Naive thymus-derived CD4-positive, alpha-beta T cell (primary cell): ENCODE measurements at regions not wholly inside any gene's neighbourhood (a gene's known extent, or its start where the extent isn't known, plus 50 kb on each side); places are given as distances from the start of the nearest gene placed in this dataset.

Experiments
- ATAC-seq: fragments of 150-1000 bp; cut with Tn5 transposase; 2 replicates; pipeline ENCODE4 v1.10.0; 2021; ENCODE audit warnings: mild to moderate bottlenecking, moderate library complexity
- CTCF ChIA-PET: fragments of 350-600 bp; sonication (Branson Sonifier 250); formaldehyde crosslinking; loops from one replicate; lab custom pipeline; 2021; ENCODE audit warnings: antibody characterized with exemption; lab: Charles Lee
- POLR2A ChIA-PET: fragments of 350-600 bp; sonication (Branson Sonifier 250); formaldehyde crosslinking; loops from one replicate; lab custom pipeline; 2021; ENCODE audit warnings: antibody characterized with exemption, inconsistent platforms; lab: Charles Lee
- DNase-seq, 9 donors: peaks; one replicate each; pipeline versions ENCODE4 v3.0.0 to v3.0.0-alpha.2; 2020 to 2022; ENCODE audit warnings: mixed read lengths in 1 of 9
- H3K27ac ChIP-seq: one replicate; pipeline ENCODE4 v1.7.0; 2013; ENCODE audit warnings: mild to moderate bottlenecking, low read depth, low read length, moderate library complexity
- H3K27me3 ChIP-seq, 2 donors: one replicate each; pipeline ENCODE4 v1.7.0; 2013; ENCODE audit warnings: low read length in 2 of 2, mild to moderate bottlenecking in 2 of 2, moderate library complexity in 2 of 2; ENCODE audit not compliant: control insufficient read depth in 2 of 2, insufficient read depth in 2 of 2
- H3K36me3 ChIP-seq, 3 experiments: 1 replicate in 2 of 3; 2 replicates in 1 of 3; pipeline ENCODE4 v1.7.0; 2013; ENCODE audit warnings: low read length in 3 of 3, mild to moderate bottlenecking in 3 of 3, moderate library complexity in 1 of 3; ENCODE audit not compliant: insufficient read depth in 3 of 3, control insufficient read depth in 2 of 3
- H3K4me1 ChIP-seq, 2 donors: one replicate each; pipeline ENCODE4 v1.7.0; 2013; ENCODE audit warnings: low read length in 2 of 2, mild to moderate bottlenecking in 2 of 2, moderate library complexity in 1 of 2; ENCODE audit not compliant: control insufficient read depth in 2 of 2, insufficient read depth in 2 of 2
- H3K4me3 ChIP-seq: 2 replicates; pipeline ENCODE4 v1.7.0; 2013; ENCODE audit warnings: mild to moderate bottlenecking, low read length
- H3K9me3 ChIP-seq, 3 experiments: 1 replicate in 2 of 3; 2 replicates in 1 of 3; pipeline ENCODE4 v1.7.0; 2013; ENCODE audit warnings: low read length in 3 of 3; ENCODE audit not compliant: control insufficient read depth in 2 of 3
- H3K27ac Mint-ChIP-seq, 9 donors: one replicate each; pipeline ENCODE4 v1.8.0; 2020 to 2022; ENCODE audit warnings: mixed read lengths in 9 of 9, mild to moderate bottlenecking in 8 of 9, moderate library complexity in 5 of 9, inconsistent platforms in 2 of 9
- H3K27me3 Mint-ChIP-seq, 5 donors: one replicate each; pipeline ENCODE4 v1.8.0; 2021 to 2022; ENCODE audit warnings: mixed read lengths in 5 of 5, mild to moderate bottlenecking in 1 of 5
- H3K36me3 Mint-ChIP-seq, 5 donors: one replicate each; pipeline ENCODE4 v1.8.0; 2020 to 2022; ENCODE audit warnings: mixed read lengths in 5 of 5, mild to moderate bottlenecking in 3 of 5, inconsistent platforms in 1 of 5
- H3K4me1 Mint-ChIP-seq, 7 donors: one replicate each; pipeline ENCODE4 v1.8.0; 2020 to 2022; ENCODE audit warnings: mixed read lengths in 7 of 7, mild to moderate bottlenecking in 3 of 7, inconsistent platforms in 1 of 7
- H3K4me3 Mint-ChIP-seq, 10 donors: one replicate each; pipeline ENCODE4 v1.8.0; 2020 to 2022; ENCODE audit warnings: mild to moderate bottlenecking in 10 of 10, mixed read lengths in 10 of 10, moderate library complexity in 6 of 10, inconsistent platforms in 2 of 10
- H3K9me3 Mint-ChIP-seq, 11 donors: one replicate each; pipeline ENCODE4 v1.8.0; 2020 to 2022; ENCODE audit warnings: mixed read lengths in 11 of 11, mild to moderate bottlenecking in 4 of 11, inconsistent platforms in 1 of 11, moderate library complexity in 1 of 11
- intact Hi-C, 2 donors: fragments of 100-400 bp; cut with micrococcal nuclease; formaldehyde crosslinking; loops; one replicate each; pipeline ENCODE4 v1.15.1; 2023

GRCh38 chr15:68511073-68511991 is 67.5 kb upstream of the CORO2B start:
- ChIA-PET CTCF (interaction anchor here (1.0 kb wide), 1 partner anchor 39 kb away, joined by 3 read pairs; no protein-coding TSS in a partner anchor), POLR2A (no interaction called here)
- Mint-ChIP-seq H3K4me3 (no peak overlapping the region), H3K4me1 (no peaks in the 10 kb centered on the region), H3K9me3 (peaks cover 0 to 25% (median 6%) of the 10 kb centered on the region in 11 donors), H3K36me3 (peaks cover 0 to 3% (median 0%) of the 10 kb centered on the region in 5 donors), H3K27ac (no peak overlapping the region), H3K27me3 (peaks cover 7 to 43% (median 17%) of the 10 kb centered on the region in 5 donors)
- intact Hi-C loops = no loop called here
- DNase-seq (no peak), ATAC-seq (no peak)
- H3K4me1 ChIP-seq = no peaks in the 10 kb centered on the region
- no peak overlapping the region for H3K4me3 ChIP-seq
- no peaks in the 10 kb centered on the region for H3K9me3 ChIP-seq
- H3K36me3 ChIP-seq = no peaks in the 10 kb centered on the region
- H3K27me3 ChIP-seq = no peaks in the 10 kb centered on the region
- H3K27ac ChIP-seq = no peak overlapping the region

- no peak for DNase-seq
- Mint-ChIP-seq H3K27me3 (peaks cover 7 to 46% (median 19%) of the 10 kb centered on the region in 5 donors), H3K4me1 (no peaks in the 10 kb centered on the region), H3K27ac (no peak overlapping the region), H3K36me3 (peaks cover 0 to 3% (median 0%) of the 10 kb centered on the region in 5 donors), H3K9me3 (peaks cover 0 to 25% (median 6%) of the 10 kb centered on the region in 11 donors), H3K4me3 (no peak overlapping the region)
- no peak for ATAC-seq
- Histone ChIP-seq H3K36me3 (no peaks in the 10 kb centered on the region), H3K27ac (no peak overlapping the region), H3K27me3 (no peaks in the 10 kb centered on the region), H3K9me3 (no peaks in the 10 kb centered on the region), H3K4me3 (no peak overlapping the region), H3K4me1 (no peaks in the 10 kb centered on the region)
- POLR2A ChIA-PET = no interaction called here
- intact Hi-C loops = no loop called here
- CTCF ChIA-PET = interaction anchor here (1.0 kb wide), 1 partner anchor 38 kb away, joined by 3 read pairs; no protein-coding TSS in a partner anchor
Measured at GRCh38 chr15:68512052-68512451, 66.7 kb upstream of the CORO2B start.

DNA sequence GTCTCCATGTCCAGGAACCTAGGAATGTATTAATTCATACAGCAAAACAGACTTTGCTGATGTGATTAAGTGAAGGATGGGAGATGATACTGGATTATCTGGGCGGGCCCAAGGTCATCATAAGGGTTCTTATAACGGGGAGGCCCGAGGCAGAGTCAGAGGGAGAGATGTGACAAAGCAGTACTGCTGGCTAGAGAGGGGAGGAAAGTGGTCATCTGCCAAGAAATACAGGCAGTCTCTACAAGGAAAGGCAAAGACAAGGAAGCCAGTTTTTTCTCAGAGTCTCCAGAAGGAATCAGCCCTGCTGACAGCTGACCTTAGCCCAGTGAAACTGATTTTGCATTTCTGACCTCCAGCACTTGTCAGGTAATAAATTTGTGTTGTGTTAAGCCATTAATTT is 66.2 kb upstream of the CORO2B start:
- Mint-ChIP-seq H3K27me3 (peaks cover 7 to 46% (median 19%) of the 10 kb centered on the region in 5 donors), H3K9me3 (peaks cover 0 to 25% (median 6%) of the 10 kb centered on the region in 11 donors), H3K4me3 (no peak overlapping the region), H3K4me1 (no peaks in the 10 kb centered on the region), H3K36me3 (peaks cover 0 to 3% (median 0%) of the 10 kb centered on the region in 5 donors), H3K27ac (no peak overlapping the region)
- ChIA-PET CTCF (no interaction called here), POLR2A (interaction anchor here (0.6 kb wide), 1 partner anchor 262 kb away, joined by 3 read pairs; no protein-coding TSS in a partner anchor)
- H3K27ac ChIP-seq = no peak overlapping the region
- ATAC-seq (no peak), DNase-seq (no peak)
- H3K9me3 ChIP-seq = no peaks in the 10 kb centered on the region
- intact Hi-C loops = no loop called here
- H3K36me3 ChIP-seq = no peaks in the 10 kb centered on the region
- no peaks in the 10 kb centered on the region for H3K4me1 ChIP-seq
- no peaks in the 10 kb centered on the region for H3K27me3 ChIP-seq
- H3K4me3 ChIP-seq = no peak overlapping the region

DNA sequence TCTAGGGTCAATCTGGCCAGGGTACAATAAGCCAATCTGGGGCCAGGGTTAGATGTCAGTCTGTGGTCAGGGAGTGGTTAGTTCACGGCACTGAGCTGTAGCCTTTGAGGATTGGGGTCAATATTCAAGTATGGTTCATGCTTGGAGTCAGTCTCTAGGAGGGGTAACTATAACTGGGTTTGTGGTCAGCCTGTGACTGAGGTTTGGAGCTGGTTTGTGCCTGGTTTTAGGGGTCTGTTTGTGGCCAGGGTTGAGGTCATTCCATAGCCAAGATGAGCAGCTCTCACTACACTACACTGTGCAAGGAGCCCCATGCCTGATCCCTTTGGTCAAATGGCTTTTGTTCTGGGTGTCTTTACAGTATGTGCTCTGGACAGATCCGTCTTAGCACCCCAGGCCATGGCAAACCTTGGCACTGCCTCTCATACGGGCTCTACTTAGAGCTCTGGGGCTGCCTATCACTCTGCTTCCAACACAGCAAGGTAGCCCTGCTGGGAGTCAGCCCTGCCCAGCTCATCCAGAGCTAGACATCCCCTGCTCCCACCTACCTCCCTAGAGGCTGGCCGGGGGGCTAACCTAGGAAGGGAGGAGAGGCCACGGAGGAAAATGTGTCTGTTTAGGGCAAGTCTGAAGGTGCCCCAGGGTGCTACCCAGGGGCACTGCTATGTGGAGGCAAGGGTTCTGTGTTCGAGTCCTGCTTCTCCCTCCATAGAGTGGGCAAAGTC is 63.3 kb upstream of the CORO2B start:
- no peak for DNase-seq
- no peak for ATAC-seq
- CTCF ChIA-PET = no interaction called here
- no peaks in the 10 kb centered on the region for H3K36me3 ChIP-seq
- intact Hi-C loops = no loop called here
- no peaks in the 10 kb centered on the region for H3K4me1 ChIP-seq
- peaks cover 0 to 25% (median 6%) of the 10 kb centered on the region in 11 donors for H3K9me3 Mint-ChIP-seq
- POLR2A ChIA-PET = no interaction called here
- H3K4me3 Mint-ChIP-seq = no peak overlapping the region
- no peak overlapping the region for H3K4me3 ChIP-seq
- peaks cover 0 to 2% (median 0%) of the 10 kb centered on the region in 7 donors for H3K4me1 Mint-ChIP-seq
- no peak overlapping the region for H3K27ac Mint-ChIP-seq
- H3K27me3 ChIP-seq = no peaks in the 10 kb centered on the region
- H3K27me3 Mint-ChIP-seq = peaks cover 7 to 64% (median 27%) of the 10 kb centered on the region in 5 donors
- H3K9me3 ChIP-seq = no peaks in the 10 kb centered on the region
- peaks cover 0 to 3% (median 0%) of the 10 kb centered on the region in 5 donors for H3K36me3 Mint-ChIP-seq
- H3K27ac ChIP-seq = no peak overlapping the region

GRCh38 chr15:68517285-68517761 is 61.5 kb upstream of the CORO2B start:
- H3K27ac Mint-ChIP-seq = no peak overlapping the region
- CTCF ChIA-PET = no interaction called here

DNA sequence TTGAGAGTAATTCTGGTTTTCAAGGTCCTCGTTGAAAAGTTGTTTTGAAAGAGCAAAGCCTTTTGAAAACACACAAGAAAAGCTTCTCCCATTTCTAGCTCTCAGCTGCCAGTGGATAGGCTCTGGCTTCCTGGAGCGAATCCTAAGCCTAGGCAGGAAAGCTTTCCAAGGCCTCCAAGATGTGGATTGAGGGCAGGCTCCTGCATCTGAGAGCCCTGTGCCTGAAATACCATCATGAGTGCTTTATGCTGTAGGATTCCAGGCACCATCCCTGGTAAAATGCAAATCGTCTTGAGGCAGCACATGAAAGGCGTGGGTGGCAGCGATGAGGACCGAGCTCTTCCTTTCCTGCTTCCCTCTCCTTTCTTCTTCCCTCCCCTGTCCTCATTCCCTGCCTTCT is 60.7 kb upstream of the CORO2B start:
- Histone ChIP-seq H3K4me3 (no peak overlapping the region), H3K27ac (no peak overlapping the region), H3K27me3 (no peaks in the 10 kb centered on the region), H3K4me1 (no peaks in the 10 kb centered on the region), H3K36me3 (no peaks in the 10 kb centered on the region), H3K9me3 (no peaks in the 10 kb centered on the region)
- H3K4me3 Mint-ChIP-seq = no peak overlapping the region
- H3K4me1 Mint-ChIP-seq = peaks cover 0 to 2% (median 0%) of the 10 kb centered on the region in 7 donors
- peaks cover 13 to 67% (median 28%) of the 10 kb centered on the region in 5 donors for H3K27me3 Mint-ChIP-seq
- no peak for DNase-seq
- ATAC-seq = no peak
- CTCF ChIA-PET = no interaction called here
- H3K9me3 Mint-ChIP-seq = peaks cover 0 to 13% (median 3%) of the 10 kb centered on the region in 11 donors
- no peak overlapping the region for H3K27ac Mint-ChIP-seq
- POLR2A ChIA-PET = no interaction called here
- peaks cover 0 to 3% (median 0%) of the 10 kb centered on the region in 5 donors for H3K36me3 Mint-ChIP-seq
- intact Hi-C loops = no loop called here

More at GRCh38 chr15:68517285-68517761, 61.5 kb upstream of the CORO2B start:
- H3K27me3 Mint-ChIP-seq = peaks cover 12 to 64% (median 27%) of the 10 kb centered on the region in 5 donors
- DNase-seq = no peak
- Histone ChIP-seq H3K36me3 (no peaks in the 10 kb centered on the region), H3K9me3 (no peaks in the 10 kb centered on the region), H3K27me3 (no peaks in the 10 kb centered on the region), H3K4me3 (no peak overlapping the region), H3K4me1 (no peaks in the 10 kb centered on the region), H3K27ac (no peak overlapping the region)
- POLR2A ChIA-PET = no interaction called here
- peaks cover 0 to 20% (median 6%) of the 10 kb centered on the region in 11 donors for H3K9me3 Mint-ChIP-seq
- H3K4me1 Mint-ChIP-seq = peaks cover 0 to 2% (median 0%) of the 10 kb centered on the region in 7 donors
- no peak overlapping the region for H3K4me3 Mint-ChIP-seq
- ATAC-seq = no peak
- peaks cover 0 to 3% (median 0%) of the 10 kb centered on the region in 5 donors for H3K36me3 Mint-ChIP-seq
- intact Hi-C loops = no loop called here
